ENCODE measurements at regions not wholly inside any gene's neighbourhood (a gene's known extent, or its start where the extent isn't known, plus 50 kb on each side); places are given as distances from the start of the nearest gene placed in this dataset.

- TF ChIP-seq ZNF513 (CRISPR knock-in tag; conservative IDR thresholded peaks at IDR 0.05), result peak; percentile 64
- TF ChIP-seq ARID5B (CRISPR knock-in tag; IDR thresholded peaks at IDR 0.05), result peak; percentile 99
- TF ChIP-seq MYNN (CRISPR knock-in tag; IDR thresholded peaks at IDR 0.05; ENCODE audit: low read depth), result no peak
- no peak for TF ChIP-seq NBN (conservative IDR thresholded peaks at IDR 0.05)
- peak; percentile 42; the same call in 1 of the 2 replicates for TF ChIP-seq RFX3 (CRISPR knock-in tag; IDR thresholded peaks at IDR 0.05)
- peak; percentile 90; the same call in 1 of the 2 replicates for TF ChIP-seq ZFP37 (CRISPR knock-in tag; IDR thresholded peaks at IDR 0.05; ENCODE audit: borderline replicate concordance)
- TF ChIP-seq, protein P1, sequence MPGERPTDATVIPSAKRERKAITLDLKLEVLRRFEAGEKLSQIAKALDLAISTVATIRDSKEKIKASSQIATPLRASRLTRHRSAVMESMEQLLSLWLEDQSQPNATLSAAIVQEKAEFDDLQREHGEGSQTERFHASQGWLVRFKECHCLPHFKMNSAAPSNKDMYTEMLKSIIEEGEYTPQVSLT (CRISPR knock-in tag; IDR thresholded peaks at IDR 0.05; ENCODE audit: borderline replicate concordance, low read depth), result no peak
- TF ChIP-seq THAP7 (CRISPR knock-in tag; IDR thresholded peaks at IDR 0.05), result no peak
- TF ChIP-seq TAF1 (CRISPR knock-in tag; IDR thresholded peaks at IDR 0.05), result peak; percentile 70
- peak; percentile 84; the same call in 1 of the 2 replicates for TF ChIP-seq ZNF362 (CRISPR knock-in tag; IDR thresholded peaks at IDR 0.05; ENCODE audit: borderline replicate concordance)
- peak; percentile 95; the same call in 1 of the 2 replicates for TF ChIP-seq ZNF784 (CRISPR knock-in tag; IDR thresholded peaks at IDR 0.05; ENCODE audit: borderline replicate concordance)
- no peak; the same call in 1 of the 2 replicates for TF ChIP-seq ZBTB8A (CRISPR knock-in tag; IDR thresholded peaks at IDR 0.05; ENCODE audit: borderline replicate concordance, low read depth)
- peak; percentile 54 for TF ChIP-seq ZNF652 (CRISPR knock-in tag; IDR thresholded peaks at IDR 0.05; ENCODE audit: borderline replicate concordance, low read depth)
- no peak for TF ChIP-seq ZNF598 (CRISPR knock-in tag; IDR thresholded peaks at IDR 0.05; ENCODE audit: borderline replicate concordance)
- peak; percentile 74; the same call in 1 of the 2 replicates for TF ChIP-seq BATF2 (CRISPR knock-in tag; IDR thresholded peaks at IDR 0.05)
- TF ChIP-seq, protein P2, sequence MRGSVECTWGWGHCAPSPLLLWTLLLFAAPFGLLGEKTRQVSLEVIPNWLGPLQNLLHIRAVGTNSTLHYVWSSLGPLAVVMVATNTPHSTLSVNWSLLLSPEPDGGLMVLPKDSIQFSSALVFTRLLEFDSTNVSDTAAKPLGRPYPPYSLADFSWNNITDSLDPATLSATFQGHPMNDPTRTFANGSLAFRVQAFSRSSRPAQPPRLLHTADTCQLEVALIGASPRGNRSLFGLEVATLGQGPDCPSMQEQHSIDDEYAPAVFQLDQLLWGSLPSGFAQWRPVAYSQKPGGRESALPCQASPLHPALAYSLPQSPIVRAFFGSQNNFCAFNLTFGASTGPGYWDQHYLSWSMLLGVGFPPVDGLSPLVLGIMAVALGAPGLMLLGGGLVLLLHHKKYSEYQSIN (CRISPR knock-in tag; IDR thresholded peaks at IDR 0.05; ENCODE audit: borderline replicate concordance), result 0 out of 2 replicates have a peak, but pooled peaks have one; percentile 26
These were observed 120.2 kb downstream of the INHBB start (continued) for GRCh38 chr2:120465989-120466703.
